ENCODE measurements at regions not wholly inside any gene's neighbourhood (a gene's known extent, or its start where the extent isn't known, plus 50 kb on each side); places are given as distances from the start of the nearest gene placed in this dataset.

- H3K79me2 ChIP-seq (ENCODE audit: control insufficient read depth, insufficient read depth, low read length): no peaks in the 10 kb centered on the region
- RAD21 ChIA-PET (ENCODE audit: unreplicated experiment): no interaction called here
- H4K20me1 ChIP-seq (ENCODE audit: control insufficient read depth, insufficient read depth): no peaks in the 10 kb centered on the region
- 7% methylated on average over 3 of the region's 3 CpGs for WGBS (ENCODE audit: insufficient coverage, insufficient replicate concordance, low lambda C conversion rate, missing lambda C conversion rate)
- POLR2A ChIA-PET: no interaction called here
- no peaks in the 10 kb centered on the region for H3K36me3 ChIP-seq (ENCODE audit: control insufficient read depth in 2 of 2, insufficient read depth in 2 of 2, low read length in 1 of 2)
- no peaks in the 10 kb centered on the region for H3K9me3 ChIP-seq (replicated peaks; ENCODE audit: control insufficient read depth, insufficient read depth, low read length)
- ATAC-seq (no peak), FAIRE-seq (no peak), DNase-seq (ENCODE audit: low read depth, low spot score) (no peak)
- H3K4me1 ChIP-seq (ENCODE audit: control insufficient read depth, insufficient read depth, low read length): no peaks in the 10 kb centered on the region
- intact Hi-C loops (cut with micrococcal nuclease; ENCODE audit: unreplicated experiment): no loop called here
- H3K27ac ChIP-seq (ENCODE audit: control insufficient read depth, insufficient read depth): no peak overlapping the region
- no peak overlapping the region for H2AFZ ChIP-seq (ENCODE audit: control insufficient read depth, low read depth, low read length)
- no peak overlapping the region for H3K9ac ChIP-seq (ENCODE audit: control insufficient read depth, insufficient read depth, low read length)
- no peak overlapping the region for H3K4me3 ChIP-seq
- no peak overlapping the region for H3K4me2 ChIP-seq (ENCODE audit: control insufficient read depth, insufficient read depth)
- no peaks in the 10 kb centered on the region for H3K27me3 ChIP-seq (replicated peaks in 1 of 2; ENCODE audit: control insufficient read depth in 2 of 2, insufficient read depth in 2 of 2, low read length in 1 of 2)
- TF ChIP-seq E2F4 (IDR thresholded peaks at IDR 0.05; ENCODE audit: low read depth, low read length) (no peak), ZNF687 (IDR thresholded peaks at IDR 0.05) (no peak), ZBTB4 (CRISPR knock-in tag; IDR thresholded peaks at IDR 0.05) (no peak), CEBPZ (IDR thresholded peaks at IDR 0.05; ENCODE audit: low read depth, low read length) (no peak), ATF7 (IDR thresholded peaks at IDR 0.05; ENCODE audit: low read depth) (no peak)
- BruUV-seq (replicated peaks): no TSS peak
- SMC1A ChIA-PET (ENCODE audit: uncharacterized antibody, unreplicated experiment): no interaction called here
- CTCF ChIA-PET: no interaction called here
- in situ Hi-C loops (cut with MboI): no loop called here
Measured at GRCh38 chr10:111856631-111857030, 326.9 kb downstream of the GPAM start.
